ENCODE measurements at regions not wholly inside any gene's neighbourhood (a gene's known extent, or its start where the extent isn't known, plus 50 kb on each side); places are given as distances from the start of the nearest gene placed in this dataset.

- DNase-seq, result peak in 1 of 2 donors; percentile 3
Measured at GRCh38 chr11:95577716-95578460, 211.7 kb downstream of the FAM76B start.

DNA sequence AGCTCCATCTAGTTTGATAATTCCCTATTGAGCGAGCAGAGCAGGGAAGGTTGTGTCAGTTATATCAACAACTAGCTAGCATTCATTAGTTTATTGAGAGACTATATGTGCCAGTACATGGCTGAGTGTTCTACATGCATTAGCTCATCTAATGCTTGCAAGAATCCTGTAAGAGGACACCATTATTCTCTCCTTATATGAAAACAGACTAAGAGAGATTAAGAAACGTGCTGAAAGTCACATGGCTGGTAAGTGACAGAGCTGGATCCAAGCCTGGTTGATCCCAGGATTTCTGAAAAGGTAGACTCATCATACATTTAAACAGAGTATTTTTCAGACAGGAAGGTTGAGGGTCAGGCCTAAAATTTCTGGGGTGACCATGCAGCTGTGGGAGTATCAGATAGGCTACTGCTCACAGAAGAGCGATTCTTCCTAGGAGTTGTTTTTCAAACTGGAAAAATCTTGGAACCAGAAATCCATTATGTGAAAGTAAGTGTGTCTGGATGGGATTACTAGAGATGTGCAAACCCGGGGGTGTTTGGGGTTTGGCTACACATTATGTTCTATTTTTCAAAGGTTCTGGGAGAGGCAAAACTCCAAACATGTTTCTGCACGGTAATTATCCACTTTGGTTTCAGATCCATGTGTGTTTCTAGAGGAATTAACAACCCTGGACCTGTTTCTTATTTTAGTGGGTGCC lies 213.3 kb downstream of the FAM76B start:
- no peak for DNase-seq

DNA sequence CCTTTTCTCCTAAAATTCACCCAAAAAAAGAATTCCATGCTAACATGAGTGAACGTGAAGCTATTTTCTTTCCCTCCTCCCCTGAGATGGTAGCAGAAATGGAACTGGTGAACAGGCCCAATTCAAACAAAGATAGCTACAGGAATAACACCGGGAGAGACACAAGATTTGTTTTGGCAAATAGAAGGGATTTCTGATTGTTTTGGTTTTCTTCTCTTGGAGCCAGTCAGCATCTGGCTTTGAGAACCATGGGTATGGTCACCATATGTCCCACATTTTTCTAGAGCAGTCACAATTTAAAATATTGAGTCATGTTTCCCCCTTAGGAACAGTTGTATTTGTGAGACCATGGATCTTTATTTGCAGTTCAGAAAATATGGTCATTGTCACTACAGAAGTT lies 214.1 kb downstream of the FAM76B start:
- no peak for DNase-seq

GRCh38 chr11:95571718-95572260 lies 217.8 kb downstream of the FAM76B start:
- no peak for DNase-seq

DNA sequence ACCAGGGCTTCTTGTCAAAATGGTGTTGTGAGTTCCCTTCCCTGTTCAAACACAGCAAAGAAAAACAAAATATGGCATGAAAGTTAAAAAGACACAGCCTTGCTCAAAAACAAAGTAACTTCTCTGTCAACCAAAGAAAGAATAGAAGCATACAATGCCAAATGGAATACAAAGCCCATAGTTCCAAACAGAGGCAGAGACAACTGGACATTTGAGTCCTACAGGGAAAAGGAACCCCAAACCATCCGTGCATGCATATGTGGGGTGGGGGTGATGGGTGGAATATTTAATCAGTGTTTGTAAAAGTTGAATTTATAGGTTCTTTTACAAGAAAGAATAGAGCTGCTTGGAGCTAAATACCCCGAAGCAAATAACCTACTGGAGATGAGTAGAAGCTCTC lies 218.7 kb downstream of the FAM76B start:
- DNase-seq, result no peak

DNA sequence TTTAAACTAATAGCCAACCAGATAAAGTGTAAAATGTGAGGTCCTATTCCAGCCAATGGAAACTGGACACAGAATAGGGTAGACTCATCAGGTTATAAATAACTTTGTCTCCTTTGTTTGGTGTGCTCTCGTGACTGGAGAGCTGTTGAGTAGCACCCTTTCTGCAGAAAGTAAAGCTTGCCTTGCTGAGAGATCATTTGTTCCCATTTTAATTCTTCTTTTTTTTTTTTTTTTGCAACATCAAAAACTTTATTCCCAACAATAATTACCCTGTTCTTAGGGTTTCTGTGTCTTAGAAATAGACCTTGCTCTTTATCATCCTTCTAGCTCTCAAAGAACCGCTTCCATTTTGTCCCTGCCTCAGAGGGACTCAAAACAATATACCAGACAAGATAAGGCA lies 220.4 kb downstream of the FAM76B start:
- no peak for DNase-seq

- DNase-seq, result no peak
Measured at GRCh38 chr11:95568281-95568680, 221.3 kb downstream of the FAM76B start.

- no peak for DNase-seq
Measured at GRCh38 chr11:95567685-95568084, 221.9 kb downstream of the FAM76B start.

- no peak for DNase-seq
Measured at GRCh38 chr11:95566211-95566610, 223.4 kb downstream of the FAM76B start.

GRCh38 chr11:95565724-95566141 lies 223.8 kb downstream of the FAM76B start:
- DNase-seq, result no peak

DNA sequence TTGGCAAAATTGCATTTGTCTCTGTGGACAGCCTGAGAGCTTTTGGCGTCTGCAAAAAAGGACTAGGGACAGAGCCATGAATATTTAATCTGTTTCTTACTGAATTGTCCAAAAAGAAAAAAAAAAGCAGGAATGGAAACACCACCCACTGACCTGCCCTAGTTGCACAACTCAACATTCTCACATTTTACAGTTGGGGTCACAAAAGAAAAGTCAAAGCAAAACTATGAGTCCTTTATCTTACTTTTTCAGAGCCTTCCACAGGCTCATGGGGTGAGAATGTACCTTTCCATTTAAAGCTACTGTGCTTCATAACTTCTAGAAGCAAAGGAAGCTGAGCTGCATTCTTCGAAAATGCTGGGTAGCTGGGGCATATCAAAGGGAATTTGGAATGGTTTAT lies 225.7 kb downstream of the FAM76B start:
- DNase-seq, result no peak

GRCh38 chr11:95563173-95563572 lies 226.4 kb downstream of the FAM76B start:
- DNase-seq, result no peak

DNA sequence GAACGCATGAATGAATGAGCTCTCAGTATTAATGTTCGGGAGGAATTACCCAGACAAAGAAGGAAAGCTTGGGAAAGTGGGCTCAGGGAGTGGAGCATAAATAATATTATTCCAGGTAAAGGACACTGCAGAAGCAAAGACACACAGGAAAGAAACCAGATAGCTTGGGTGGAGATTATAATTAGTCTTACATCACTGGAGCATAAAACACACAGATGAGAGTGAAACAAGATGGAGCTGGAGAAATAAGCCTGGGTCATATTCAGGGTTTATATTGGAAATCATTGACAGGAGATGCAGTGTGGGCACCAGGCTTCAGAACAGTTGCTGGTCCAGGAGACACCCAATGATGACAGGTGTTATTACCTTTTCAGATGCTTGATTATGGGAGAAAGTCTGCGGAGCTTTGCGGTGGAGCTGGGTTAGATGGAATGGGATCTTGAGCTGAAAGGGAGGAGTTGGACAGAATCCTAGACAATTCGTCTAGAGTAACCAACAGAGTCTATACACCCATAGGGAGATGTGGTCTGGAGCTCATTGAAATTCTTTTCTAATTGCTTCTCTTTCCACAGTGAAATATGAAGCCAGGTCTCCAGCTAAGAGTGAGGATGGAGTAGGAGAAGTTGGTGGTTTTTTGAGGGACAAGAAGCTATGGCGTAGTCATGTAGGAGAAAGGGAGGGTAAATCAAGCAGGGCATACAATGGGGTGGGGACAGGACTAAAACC lies 227.2 kb downstream of the FAM76B start:
- no peak for DNase-seq

DNA sequence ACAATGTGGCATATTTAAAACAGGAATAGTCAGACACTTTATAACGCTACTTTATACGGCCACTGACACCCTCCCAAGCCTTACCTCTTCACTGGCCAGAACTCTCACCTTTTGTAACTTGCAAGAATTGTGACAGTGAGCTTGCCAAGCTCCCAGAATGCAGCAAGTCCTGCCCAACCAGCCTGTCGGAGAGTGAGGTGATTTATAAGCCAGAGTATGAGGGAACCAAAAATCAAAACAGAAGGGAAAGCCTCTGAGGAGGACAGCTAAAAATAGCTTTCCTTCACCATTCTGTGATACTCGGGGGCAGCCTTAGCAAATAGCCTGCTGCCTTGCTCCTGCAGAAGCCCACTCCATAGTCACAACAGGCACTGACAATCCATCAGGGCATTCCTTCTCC lies 229.7 kb downstream of the FAM76B start:
- DNase-seq, result no peak

DNA sequence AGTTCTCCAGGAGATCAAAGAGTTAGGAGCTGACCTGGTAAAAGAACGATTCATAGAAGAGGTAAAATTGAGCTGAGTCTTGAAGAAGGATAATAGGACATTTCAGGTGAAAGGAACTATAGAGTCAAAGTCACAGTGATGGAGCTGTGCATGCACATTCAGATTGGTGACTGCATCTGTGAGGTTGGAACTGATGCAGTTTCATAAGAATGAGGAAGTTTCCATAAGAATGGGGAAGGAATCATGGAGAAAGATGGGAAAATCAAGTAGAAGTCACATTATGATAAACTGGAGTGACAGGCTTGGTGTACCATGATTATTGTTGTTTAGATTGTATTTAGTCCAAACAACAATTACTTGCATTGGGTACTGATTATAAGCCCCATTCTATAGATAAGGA lies 232.2 kb downstream of the FAM76B start:
- no peak for DNase-seq

GRCh38 chr11:95556342-95557163 lies 233.0 kb downstream of the FAM76B start:
- DNase-seq, result no peak

DNA sequence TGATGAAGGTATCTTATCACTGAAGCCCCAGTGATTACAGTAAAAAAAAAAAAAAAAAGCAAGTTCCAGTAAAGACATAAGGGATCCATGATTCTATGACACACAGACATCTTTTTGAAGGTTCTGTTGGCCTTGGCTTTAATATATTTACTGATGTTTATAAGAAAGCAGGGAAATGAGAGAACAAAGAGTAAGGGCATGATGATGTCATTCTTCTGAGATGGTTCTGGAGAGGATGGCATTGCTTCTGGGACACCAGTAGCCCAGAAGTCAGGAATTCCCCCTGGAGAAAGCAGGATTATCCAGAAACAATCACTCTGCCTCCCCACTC lies 233.6 kb downstream of the FAM76B start:
- no peak for DNase-seq

GRCh38 chr11:95554911-95555310 lies 234.7 kb downstream of the FAM76B start:
- no peak for DNase-seq

DNA sequence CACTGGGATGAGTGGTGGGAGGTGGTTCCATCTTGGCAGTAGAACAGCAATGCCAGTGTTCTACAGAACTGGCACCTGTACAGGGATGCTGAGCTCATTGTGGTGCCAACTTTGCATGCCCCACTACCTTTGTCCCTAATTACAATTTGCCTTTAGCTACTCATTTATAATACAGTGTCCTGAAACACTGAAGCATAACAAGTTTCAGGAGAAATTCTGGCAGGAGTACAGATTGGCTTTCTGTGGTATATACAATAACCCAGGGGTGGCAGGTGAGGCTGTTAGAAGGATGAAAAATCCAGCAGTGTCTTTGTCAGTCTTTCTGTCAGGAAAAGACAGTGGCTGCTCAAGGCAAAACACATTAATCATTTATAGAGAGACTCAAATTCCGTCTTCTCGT lies 240.3 kb downstream of the FAM76B start:
- DNase-seq, result no peak

GRCh38 chr11:95548416-95548815 lies 241.2 kb downstream of the FAM76B start:
- no peak for DNase-seq

- no peak for DNase-seq
Measured at GRCh38 chr11:95547976-95548375, 241.6 kb downstream of the FAM76B start.

DNA sequence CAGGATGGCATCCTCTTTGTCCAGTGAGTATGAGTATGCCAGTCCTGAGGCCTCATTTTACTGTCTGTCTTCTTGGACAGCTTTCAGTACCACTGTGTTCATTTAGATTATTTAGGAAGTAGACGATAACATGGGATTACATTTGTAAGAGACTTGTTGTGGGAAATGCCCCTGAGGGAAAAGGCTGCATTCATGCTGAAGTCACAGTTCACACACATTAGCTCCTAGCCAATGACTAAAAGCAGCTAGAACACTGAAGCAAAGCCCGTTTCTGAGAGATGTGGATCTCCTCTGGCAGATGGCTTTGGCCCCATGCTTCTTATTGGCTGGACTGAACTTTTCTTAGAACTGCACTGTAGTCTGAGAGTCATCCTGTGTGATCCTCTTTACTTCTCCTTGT lies 242.4 kb downstream of the FAM76B start:
- DNase-seq, result no peak

Data from CD4-positive, alpha-beta T cell treated with Interferon alpha-2 for 1 hour (primary cell).